GM12878 (cell line): ENCODE measurements at regions not wholly inside any gene's neighbourhood (a gene's known extent, or its start where the extent isn't known, plus 50 kb on each side); places are given as distances from the start of the nearest gene placed in this dataset.

Source experiments
- PRDM15 ChIP-seq: fragments of 450-650 bp; formaldehyde crosslinking; IDR thresholded peaks from 2 replicates; pipeline ENCODE4 v1.4.0; 2020; ENCODE audit warnings: mild to moderate bottlenecking, moderate library complexity
- SMAD1 ChIP-seq: fragments of 450-650 bp; IDR thresholded peaks from 2 replicates; pipeline ENCODE4 v1.6.1; 2018; ENCODE audit warnings: mild to moderate bottlenecking, low read depth; ENCODE audit not compliant: partially characterized antibody
- TF ChIP-seq, protein P1 (sequence below): IDR thresholded peaks from 2 replicates; pipeline ENCODE4 v1.6.1; 2012; ENCODE audit warnings: low read depth, low read length, improper control_type of control experiment
- TF ChIP-seq, protein P2 (sequence below): fragments of 450-650 bp; IDR thresholded peaks from 2 replicates; pipeline ENCODE4 v1.6.1; 2017; ENCODE audit warnings: mild to moderate bottlenecking, moderate library complexity

- TF ChIP-seq, protein P1, sequence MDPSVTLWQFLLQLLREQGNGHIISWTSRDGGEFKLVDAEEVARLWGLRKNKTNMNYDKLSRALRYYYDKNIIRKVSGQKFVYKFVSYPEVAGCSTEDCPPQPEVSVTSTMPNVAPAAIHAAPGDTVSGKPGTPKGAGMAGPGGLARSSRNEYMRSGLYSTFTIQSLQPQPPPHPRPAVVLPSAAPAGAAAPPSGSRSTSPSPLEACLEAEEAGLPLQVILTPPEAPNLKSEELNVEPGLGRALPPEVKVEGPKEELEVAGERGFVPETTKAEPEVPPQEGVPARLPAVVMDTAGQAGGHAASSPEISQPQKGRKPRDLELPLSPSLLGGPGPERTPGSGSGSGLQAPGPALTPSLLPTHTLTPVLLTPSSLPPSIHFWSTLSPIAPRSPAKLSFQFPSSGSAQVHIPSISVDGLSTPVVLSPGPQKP = no peak
- TF ChIP-seq, protein P2, sequence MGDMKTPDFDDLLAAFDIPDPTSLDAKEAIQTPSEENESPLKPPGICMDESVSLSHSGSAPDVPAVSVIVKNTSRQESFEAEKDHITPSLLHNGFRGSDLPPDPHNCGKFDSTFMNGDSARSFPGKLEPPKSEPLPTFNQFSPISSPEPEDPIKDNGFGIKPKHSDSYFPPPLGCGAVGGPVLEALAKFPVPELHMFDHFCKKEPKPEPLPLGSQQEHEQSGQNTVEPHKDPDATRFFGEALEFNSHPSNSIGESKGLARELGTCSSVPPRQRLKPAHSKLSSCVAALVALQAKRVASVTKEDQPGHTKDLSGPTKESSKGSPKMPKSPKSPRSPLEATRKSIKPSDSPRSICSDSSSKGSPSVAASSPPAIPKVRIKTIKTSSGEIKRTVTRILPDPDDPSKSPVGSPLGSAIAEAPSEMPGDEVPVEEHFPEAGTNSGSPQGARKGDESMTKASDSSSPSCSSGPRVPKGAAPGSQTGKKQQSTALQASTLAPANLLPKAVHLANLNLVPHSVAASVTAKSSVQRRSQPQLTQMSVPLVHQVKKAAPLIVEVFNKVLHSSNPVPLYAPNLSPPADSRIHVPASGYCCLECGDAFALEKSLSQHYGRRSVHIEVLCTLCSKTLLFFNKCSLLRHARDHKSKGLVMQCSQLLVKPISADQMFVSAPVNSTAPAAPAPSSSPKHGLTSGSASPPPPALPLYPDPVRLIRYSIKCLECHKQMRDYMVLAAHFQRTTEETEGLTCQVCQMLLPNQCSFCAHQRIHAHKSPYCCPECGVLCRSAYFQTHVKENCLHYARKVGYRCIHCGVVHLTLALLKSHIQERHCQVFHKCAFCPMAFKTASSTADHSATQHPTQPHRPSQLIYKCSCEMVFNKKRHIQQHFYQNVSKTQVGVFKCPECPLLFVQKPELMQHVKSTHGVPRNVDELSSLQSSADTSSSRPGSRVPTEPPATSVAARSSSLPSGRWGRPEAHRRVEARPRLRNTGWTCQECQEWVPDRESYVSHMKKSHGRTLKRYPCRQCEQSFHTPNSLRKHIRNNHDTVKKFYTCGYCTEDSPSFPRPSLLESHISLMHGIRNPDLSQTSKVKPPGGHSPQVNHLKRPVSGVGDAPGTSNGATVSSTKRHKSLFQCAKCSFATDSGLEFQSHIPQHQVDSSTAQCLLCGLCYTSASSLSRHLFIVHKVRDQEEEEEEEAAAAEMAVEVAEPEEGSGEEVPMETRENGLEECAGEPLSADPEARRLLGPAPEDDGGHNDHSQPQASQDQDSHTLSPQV = no peak
- TF ChIP-seq PRDM15 (CRISPR knock-in tag) = no peak
- TF ChIP-seq SMAD1 = no peak
Observed at GRCh38 chrX:36510736-36511135, 497.4 kb upstream of the FAM47C start (continued).
